T-cell (primary cell): ENCODE measurements at regions not wholly inside any gene's neighbourhood (a gene's known extent, or its start where the extent isn't known, plus 50 kb on each side); places are given as distances from the start of the nearest gene placed in this dataset.

Experiments used
- ATAC-seq, 4 experiments: fragments of 200-7000 bp in 3 of 4; fragments of 150-1000 bp in 1 of 4; cut with Tn5 transposase; replicated peaks in 1 of 4; 1 replicate in 3 of 4; 2 replicates in 1 of 4; pipeline ENCODE4 v1.10.0; 2021; ENCODE audit warnings: moderate library complexity in 3 of 4, mild to moderate bottlenecking in 2 of 4, moderate number of reproducible peaks in 1 of 4
- CTCF ChIA-PET, 2 donors: fragments of 300-600 bp; sonication (Branson Sonifier 250); formaldehyde crosslinking; loops; one replicate each; lab custom pipeline; 2022; ENCODE audit warnings: antibody characterized with exemption in 2 of 2; lab: Charles Lee
- POLR2A ChIA-PET, 2 donors: fragments of 300-600 bp; sonication (Branson Sonifier 250); formaldehyde crosslinking; loops; one replicate each; lab custom pipeline; 2022; ENCODE audit warnings: antibody characterized with exemption in 2 of 2; lab: Charles Lee
- DNase-seq, 35 experiments: peaks; one replicate each; pipeline versions ENCODE4 v3.0.0 to v3.0.0-alpha.2; 2013 to 2023
- H3K27ac ChIP-seq: one replicate; pipeline ENCODE4 v1.5.1; 2013; ENCODE audit warnings: low read length
- H3K27me3 ChIP-seq, 2 experiments: replicated peaks in 1 of 2; 1 replicate in 1 of 2; 2 replicates in 1 of 2; pipeline versions ENCODE4 v1.6.1 to v1.7.0; 2013; ENCODE audit warnings: low read length in 1 of 2, mixed read lengths in 1 of 2; ENCODE audit not compliant: control insufficient read depth in 2 of 2, insufficient read depth in 2 of 2; ENCODE audit errors: extremely low read depth in 1 of 2
- H3K36me3 ChIP-seq, 2 donors: 1 replicate in 1 of 2; 2 replicates in 1 of 2; pipeline versions ENCODE4 v1.6.1 to v1.7.0; 2013; ENCODE audit warnings: low read length in 1 of 2; ENCODE audit not compliant: control insufficient read depth in 2 of 2, insufficient read depth in 1 of 2; ENCODE audit errors: extremely low read depth in 1 of 2
- H3K4me1 ChIP-seq, 2 experiments: 1 replicate in 1 of 2; 2 replicates in 1 of 2; pipeline versions ENCODE4 v1.6.1 to v1.7.0; 2013; ENCODE audit warnings: low read length in 2 of 2, mixed read lengths in 1 of 2; ENCODE audit not compliant: insufficient read depth in 2 of 2, control insufficient read depth in 1 of 2; ENCODE audit errors: extremely low read depth in 1 of 2
- H3K4me3 ChIP-seq, 2 donors: 1 replicate in 1 of 2; 2 replicates in 1 of 2; pipeline versions ENCODE4 v1.5.1 to v1.7.0; 2013; ENCODE audit warnings: mild to moderate bottlenecking in 2 of 2, low read length in 1 of 2, moderate library complexity in 1 of 2; ENCODE audit not compliant: control insufficient read depth in 1 of 2; ENCODE audit errors: extremely low read depth in 1 of 2
- H3K9me3 ChIP-seq: 2 replicates; pipeline ENCODE4 v1.7.0; 2013
- H3K27ac Mint-ChIP-seq, 2 donors: one replicate each; pipeline ENCODE4 v1.8.0; 2020 to 2021; ENCODE audit warnings: mild to moderate bottlenecking in 2 of 2, mixed read lengths in 2 of 2
- H3K27me3 Mint-ChIP-seq, 2 donors: one replicate each; pipeline ENCODE4 v1.8.0; 2021 to 2022; ENCODE audit warnings: mixed read lengths in 2 of 2
- H3K36me3 Mint-ChIP-seq: one replicate; pipeline ENCODE4 v1.8.0; 2021; ENCODE audit warnings: mixed read lengths
- H3K4me1 Mint-ChIP-seq, 3 donors: one replicate each; pipeline ENCODE4 v1.8.0; 2020 to 2022; ENCODE audit warnings: mixed read lengths in 3 of 3, mild to moderate bottlenecking in 1 of 3
- H3K4me3 Mint-ChIP-seq, 3 donors: one replicate each; pipeline ENCODE4 v1.8.0; 2020 to 2022; ENCODE audit warnings: mild to moderate bottlenecking in 3 of 3, mixed read lengths in 3 of 3, moderate library complexity in 3 of 3
- H3K9me3 Mint-ChIP-seq, 3 donors: one replicate each; pipeline ENCODE4 v1.8.0; 2020 to 2022; ENCODE audit warnings: mixed read lengths in 3 of 3
- WGBS: methylation state at CpG from one replicate; pipeline ENCODE4 v1.1.5; 2013; ENCODE audit warnings: missing lambda C conversion rate; ENCODE audit not compliant: insufficient coverage; 5-methylcytosine and 5-hydroxymethylcytosine counted together

DNA sequence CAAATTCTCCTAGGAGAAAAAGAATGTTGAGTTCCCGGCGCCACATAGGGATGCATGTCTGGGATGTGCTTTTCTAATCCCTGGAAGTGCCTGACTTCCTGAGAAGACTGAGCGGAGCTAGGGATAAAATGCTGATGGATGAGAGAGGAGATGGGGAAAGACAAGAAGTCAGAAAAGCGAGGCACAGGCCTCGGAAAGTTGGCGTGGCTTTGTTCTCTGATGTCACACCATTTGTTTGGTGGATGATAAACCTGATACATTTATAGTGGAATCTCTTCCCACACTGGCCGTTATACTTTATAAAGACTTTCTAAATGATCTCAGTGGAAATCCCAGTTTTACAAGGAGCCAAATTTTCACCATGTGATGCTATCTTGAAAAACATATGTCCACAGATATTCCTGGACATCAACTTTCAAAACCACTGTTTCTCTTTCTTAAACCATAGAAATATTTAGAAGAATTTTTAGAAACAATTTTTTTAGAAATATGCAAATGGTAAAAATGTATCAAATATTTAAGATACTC is 188.8 kb upstream of the SVIL start:
- DNase-seq (no peak), ATAC-seq (no peak)
- Mint-ChIP-seq H3K4me1 (no peaks in the 10 kb centered on the region), H3K9me3 (no peaks in the 10 kb centered on the region), H3K27me3 (peaks cover 4 to 5% of the 10 kb centered on the region in 2 donors), H3K27ac (no peak overlapping the region), H3K36me3 (no peaks in the 10 kb centered on the region), H3K4me3 (no peak overlapping the region)
- H3K4me1 ChIP-seq: no peaks in the 10 kb centered on the region
- WGBS: 94% methylated on average over 3 of the region's 7 CpGs
- CTCF ChIA-PET: no interaction called here
- POLR2A ChIA-PET: no interaction called here
- peaks cover 0 to 13% of the 10 kb centered on the region in 2 experiments for H3K27me3 ChIP-seq
- no peak overlapping the region for H3K4me3 ChIP-seq
- no peaks in the 10 kb centered on the region for H3K9me3 ChIP-seq
- no peak overlapping the region for H3K27ac ChIP-seq
- H3K36me3 ChIP-seq: no peaks in the 10 kb centered on the region

DNA sequence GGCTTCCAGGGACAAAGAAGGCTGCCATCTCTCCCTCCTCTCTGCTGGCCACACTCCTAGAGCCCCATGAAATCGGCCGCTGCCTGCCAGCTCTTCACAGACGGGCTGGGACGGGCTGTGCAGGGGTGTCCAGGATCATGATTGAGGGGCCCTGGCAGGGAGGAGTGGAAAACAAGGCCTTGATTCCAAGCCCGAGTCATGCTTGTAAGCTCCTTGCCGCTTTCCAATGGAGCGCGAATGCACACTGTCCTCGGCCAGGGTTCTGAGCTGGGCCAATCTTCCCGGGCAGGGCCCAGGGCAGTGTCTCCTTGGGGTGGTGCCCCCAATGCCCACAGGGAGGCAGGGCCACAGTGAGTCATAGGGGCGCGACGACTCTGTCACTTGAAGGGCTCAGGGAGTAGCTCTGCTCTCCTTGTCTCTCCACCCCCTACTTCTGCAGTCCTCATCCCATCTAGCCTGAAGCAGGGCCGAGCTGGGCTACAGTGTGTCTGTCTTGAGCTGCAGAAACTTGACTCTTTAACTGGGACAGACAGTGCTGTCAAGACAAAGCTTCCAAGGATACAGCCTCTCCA is 186.2 kb upstream of the SVIL start:
- DNase-seq (no peak), ATAC-seq (no peak)
- ChIA-PET CTCF (no interaction called here), POLR2A (no interaction called here)
- H3K4me3 Mint-ChIP-seq: no peak overlapping the region
- 90% methylated on average over 14 of the region's 14 CpGs for WGBS
- no peaks in the 10 kb centered on the region for H3K4me1 ChIP-seq
- no peak overlapping the region for H3K27ac Mint-ChIP-seq
- H3K9me3 ChIP-seq: no peaks in the 10 kb centered on the region
- peaks cover 0 to 10% of the 10 kb centered on the region in 2 experiments for H3K27me3 ChIP-seq
- no peaks in the 10 kb centered on the region for H3K9me3 Mint-ChIP-seq
- H3K4me1 Mint-ChIP-seq: no peaks in the 10 kb centered on the region
- no peak overlapping the region for H3K4me3 ChIP-seq
- peaks cover 11 to 15% of the 10 kb centered on the region in 2 donors for H3K27me3 Mint-ChIP-seq
- H3K36me3 ChIP-seq: no peaks in the 10 kb centered on the region
- H3K36me3 Mint-ChIP-seq: no peaks in the 10 kb centered on the region
- H3K27ac ChIP-seq: no peak overlapping the region

DNA sequence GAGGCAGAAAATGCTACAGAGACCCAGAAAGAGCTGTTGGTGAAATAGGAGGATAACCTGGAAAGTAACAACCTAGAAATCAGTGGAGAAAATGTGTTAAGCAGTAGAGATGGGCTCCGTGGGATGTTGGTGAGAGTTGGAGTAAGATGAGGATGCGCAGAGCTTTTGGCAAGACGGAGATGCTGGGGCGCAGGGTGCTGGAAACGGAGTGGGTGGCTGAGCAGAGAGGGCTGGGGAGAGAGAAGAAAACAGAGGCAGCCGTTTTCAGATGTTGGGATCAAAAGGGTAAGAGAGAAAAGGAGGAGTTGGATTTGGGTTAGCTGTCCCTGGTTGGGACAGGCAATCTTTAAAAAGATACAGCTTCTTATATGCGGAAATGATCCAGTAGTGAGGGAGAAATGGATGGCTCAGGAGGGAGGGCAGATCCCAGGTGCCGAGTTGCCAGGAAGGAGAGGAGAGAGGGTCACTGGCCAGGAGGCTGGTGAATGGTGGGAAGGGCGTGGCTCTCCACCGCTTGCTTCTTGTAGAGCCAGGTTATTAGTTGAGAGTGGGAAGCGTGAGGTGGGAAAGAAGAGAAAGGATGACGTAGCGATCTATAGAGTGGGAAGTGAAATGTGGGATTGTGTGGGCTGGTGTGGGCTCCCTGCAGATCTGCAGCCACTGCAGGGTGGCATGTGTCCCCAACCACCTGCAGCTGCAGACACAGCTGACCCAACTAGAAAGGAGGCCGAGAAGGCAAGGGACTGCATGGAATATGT is 182.2 kb upstream of the SVIL start:
- no peak overlapping the region for H3K4me3 Mint-ChIP-seq
- ATAC-seq (no peak), DNase-seq (no peak)
- H3K4me1 Mint-ChIP-seq: peaks cover 0 to 5% (median 5%) of the 10 kb centered on the region in 3 donors
- WGBS: 84% methylated on average over 13 of the region's 14 CpGs
- H3K27me3 Mint-ChIP-seq: peaks cover 14 to 18% of the 10 kb centered on the region in 2 donors
- no peak overlapping the region for H3K4me3 ChIP-seq
- H3K27ac Mint-ChIP-seq: no peak overlapping the region
- H3K27me3 ChIP-seq: peaks cover 0 to 14% of the 10 kb centered on the region in 2 experiments
- CTCF ChIA-PET: no interaction called here
- no peaks in the 10 kb centered on the region for H3K4me1 ChIP-seq
- POLR2A ChIA-PET: no interaction called here
- H3K36me3 Mint-ChIP-seq: no peaks in the 10 kb centered on the region
- H3K27ac ChIP-seq: no peak overlapping the region
- H3K9me3 Mint-ChIP-seq: no peaks in the 10 kb centered on the region
- H3K9me3 ChIP-seq: no peaks in the 10 kb centered on the region
- H3K36me3 ChIP-seq: no peaks in the 10 kb centered on the region

- H3K27me3 Mint-ChIP-seq: peaks cover 17 to 19% of the 10 kb centered on the region in 2 donors
- no peak overlapping the region for H3K4me3 Mint-ChIP-seq
- no peaks in the 10 kb centered on the region for H3K36me3 Mint-ChIP-seq
- H3K4me3 ChIP-seq: no peak overlapping the region
- DNase-seq: no peak
- no peak overlapping the region for H3K27ac Mint-ChIP-seq
- peaks cover 7 to 17% (median 15%) of the 10 kb centered on the region in 3 donors for H3K4me1 Mint-ChIP-seq
- H3K4me1 ChIP-seq: no peaks in the 10 kb centered on the region
- WGBS: no CpG with 5 or more reads among the region's 2 CpGs
- no peak overlapping the region for H3K27ac ChIP-seq
- peaks cover 0 to 4% (median 0%) of the 10 kb centered on the region in 3 donors for H3K9me3 Mint-ChIP-seq
- no peaks in the 10 kb centered on the region for H3K9me3 ChIP-seq
- no peaks in the 10 kb centered on the region for H3K36me3 ChIP-seq
- no peak for ATAC-seq
- peaks cover 0 to 7% of the 10 kb centered on the region in 2 experiments for H3K27me3 ChIP-seq
- ChIA-PET POLR2A (no interaction called here), CTCF (no interaction called here)
These were observed 180.8 kb upstream of the SVIL start for GRCh38 chr10:29815572-29815971.

- peaks cover 0 to 8% (median 0%) of the 10 kb centered on the region in 3 donors for H3K9me3 Mint-ChIP-seq
- CTCF ChIA-PET: no interaction called here
- POLR2A ChIA-PET: no interaction called here
- ATAC-seq (peak in 3 of 4 experiments; percentile 36 to 81 (median 74)), DNase-seq (peak in 8 of 35 experiments; percentile 2 to 22 (median 6))
- no peak overlapping the region for H3K4me3 ChIP-seq
- no peak overlapping the region for H3K4me3 Mint-ChIP-seq
- peaks cover 18 to 27% of the 10 kb centered on the region in 2 donors for H3K27me3 Mint-ChIP-seq
- peaks cover 0 to 7% of the 10 kb centered on the region in 2 experiments for H3K27me3 ChIP-seq
- no peaks in the 10 kb centered on the region for H3K36me3 Mint-ChIP-seq
- WGBS: 28% methylated on average over 3 of the region's 5 CpGs
- no peaks in the 10 kb centered on the region for H3K4me1 ChIP-seq
- no peak overlapping the region for H3K27ac ChIP-seq
- no peaks in the 10 kb centered on the region for H3K9me3 ChIP-seq
- H3K27ac Mint-ChIP-seq: peak overlapping the region in 1 of 2 donors; percentile 12
- peaks cover 7 to 18% (median 15%) of the 10 kb centered on the region in 3 donors for H3K4me1 Mint-ChIP-seq
- H3K36me3 ChIP-seq: no peaks in the 10 kb centered on the region
These were observed 177.1 kb upstream of the SVIL start for GRCh38 chr10:29811751-29812427.

DNA sequence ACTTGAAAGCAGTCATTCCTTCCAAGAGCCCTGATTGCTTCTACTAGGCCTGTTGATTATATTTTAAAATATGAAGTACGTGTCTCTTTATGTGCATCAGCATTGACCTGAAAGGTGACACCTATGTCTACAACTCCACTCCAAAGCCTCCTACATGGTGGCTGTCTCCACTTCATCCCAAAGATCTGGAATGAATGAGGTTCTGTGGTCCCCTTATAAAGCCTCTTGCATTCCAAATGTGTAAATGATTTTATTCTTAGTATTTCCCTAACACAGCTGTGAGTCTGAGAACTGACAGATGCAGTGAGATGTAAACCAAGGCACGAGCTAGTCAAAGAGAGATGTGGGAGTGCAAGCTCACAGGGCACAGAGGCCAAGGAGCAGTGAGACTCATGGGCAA is 176.0 kb upstream of the SVIL start:
- H3K4me3 Mint-ChIP-seq: no peak overlapping the region
- no peaks in the 10 kb centered on the region for H3K9me3 ChIP-seq
- no peak overlapping the region for H3K4me3 ChIP-seq
- H3K27ac Mint-ChIP-seq: no peak overlapping the region
- no peak for ATAC-seq
- H3K27ac ChIP-seq: no peak overlapping the region
- ChIA-PET CTCF (no interaction called here), POLR2A (no interaction called here)
- H3K9me3 Mint-ChIP-seq: peaks cover 0 to 8% (median 0%) of the 10 kb centered on the region in 3 donors
- no peaks in the 10 kb centered on the region for H3K36me3 ChIP-seq
- H3K4me1 Mint-ChIP-seq: peaks cover 7 to 18% (median 15%) of the 10 kb centered on the region in 3 donors
- peaks cover 16 to 25% of the 10 kb centered on the region in 2 donors for H3K27me3 Mint-ChIP-seq
- H3K4me1 ChIP-seq: no peaks in the 10 kb centered on the region
- H3K36me3 Mint-ChIP-seq: no peaks in the 10 kb centered on the region
- DNase-seq: no peak
- WGBS: 67% methylated on average over 1 of the region's 2 CpGs
- H3K27me3 ChIP-seq: peaks cover 0 to 8% of the 10 kb centered on the region in 2 experiments
